ENCODE measurements at regions not wholly inside any gene's neighbourhood (a gene's known extent, or its start where the extent isn't known, plus 50 kb on each side); places are given as distances from the start of the nearest gene placed in this dataset.
A peak's percentile ranks its signal among the peaks of the same experiment; 100 is the strongest.

- H3K4me2 ChIP-seq (ENCODE audit: low read depth, low read length, poor library complexity, severe bottlenecking) = no peak overlapping the region
- H3K27me3 ChIP-seq (ENCODE audit: low read length) = no peaks in the 10 kb centered on the region
- no peaks in the 10 kb centered on the region for H3F3A ChIP-seq (ENCODE audit: insufficient read depth)
- no peak overlapping the region for H3K9ac ChIP-seq (ENCODE audit: low read length)
- H3K9me2 ChIP-seq (replicated peaks; ENCODE audit: insufficient read depth, low read length) = no peaks in the 10 kb centered on the region
- no peaks in the 10 kb centered on the region for H3K9me3 ChIP-seq (ENCODE audit: insufficient read depth, low read length)
- TF ChIP-seq, protein P1, sequence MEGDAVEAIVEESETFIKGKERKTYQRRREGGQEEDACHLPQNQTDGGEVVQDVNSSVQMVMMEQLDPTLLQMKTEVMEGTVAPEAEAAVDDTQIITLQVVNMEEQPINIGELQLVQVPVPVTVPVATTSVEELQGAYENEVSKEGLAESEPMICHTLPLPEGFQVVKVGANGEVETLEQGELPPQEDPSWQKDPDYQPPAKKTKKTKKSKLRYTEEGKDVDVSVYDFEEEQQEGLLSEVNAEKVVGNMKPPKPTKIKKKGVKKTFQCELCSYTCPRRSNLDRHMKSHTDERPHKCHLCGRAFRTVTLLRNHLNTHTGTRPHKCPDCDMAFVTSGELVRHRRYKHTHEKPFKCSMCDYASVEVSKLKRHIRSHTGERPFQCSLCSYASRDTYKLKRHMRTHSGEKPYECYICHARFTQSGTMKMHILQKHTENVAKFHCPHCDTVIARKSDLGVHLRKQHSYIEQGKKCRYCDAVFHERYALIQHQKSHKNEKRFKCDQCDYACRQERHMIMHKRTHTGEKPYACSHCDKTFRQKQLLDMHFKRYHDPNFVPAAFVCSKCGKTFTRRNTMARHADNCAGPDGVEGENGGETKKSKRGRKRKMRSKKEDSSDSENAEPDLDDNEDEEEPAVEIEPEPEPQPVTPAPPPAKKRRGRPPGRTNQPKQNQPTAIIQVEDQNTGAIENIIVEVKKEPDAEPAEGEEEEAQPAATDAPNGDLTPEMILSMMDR (IDR thresholded peaks at IDR 0.05; ENCODE audit: insufficient read depth, low read length, poor library complexity, severe bottlenecking) = no peak
- no peak for TF ChIP-seq EZH2phosphoT487 (conservative IDR thresholded peaks at IDR 0.05; ENCODE audit: low read length)
- H3K4me3 ChIP-seq (ENCODE audit: insufficient read depth, low read length, poor library complexity, severe bottlenecking) = no peak overlapping the region
- H2AFZ ChIP-seq (ENCODE audit: low read depth, low read length, severe bottlenecking) = no peak overlapping the region
- H3K79me2 ChIP-seq (ENCODE audit: insufficient read depth, low read length) = no peaks in the 10 kb centered on the region
- no peaks in the 10 kb centered on the region for H4K20me1 ChIP-seq (ENCODE audit: low read depth, low read length)
- H3K27ac ChIP-seq (ENCODE audit: low read depth, low read length) = no peak overlapping the region
- no peaks in the 10 kb centered on the region for H3K36me3 ChIP-seq (ENCODE audit: low read length)
These were observed 141.5 kb upstream of the PABPC4L start for GRCh38 chr4:134343081-134343480.

DNA sequence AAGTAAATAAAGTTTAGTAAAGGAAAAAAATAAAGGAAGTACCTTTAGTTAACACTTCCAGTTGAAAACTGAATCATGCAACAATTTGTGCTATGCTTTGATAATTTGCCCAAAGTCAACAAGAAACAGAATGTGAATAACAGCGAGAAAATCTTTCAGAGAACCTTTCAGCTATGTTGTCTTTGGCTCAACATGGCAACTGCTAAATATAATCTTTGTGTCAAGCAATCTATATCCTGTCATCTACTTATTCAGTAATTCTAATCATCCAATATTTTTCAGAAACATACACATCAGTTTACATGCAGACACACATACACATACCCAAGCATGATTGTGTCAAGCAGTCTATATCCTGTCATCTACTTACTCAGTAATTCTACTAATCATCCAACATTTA lies 136.0 kb upstream of the PABPC4L start:
- Histone ChIP-seq H3F3A (ENCODE audit: insufficient read depth) (no peaks in the 10 kb centered on the region), H3K9me2 (replicated peaks; ENCODE audit: insufficient read depth, low read length) (no peaks in the 10 kb centered on the region)
- no peak for TF ChIP-seq EZH2phosphoT487 (conservative IDR thresholded peaks at IDR 0.05; ENCODE audit: low read length)
- TF ChIP-seq, protein P1 (IDR thresholded peaks at IDR 0.05; ENCODE audit: insufficient read depth, low read length, poor library complexity, severe bottlenecking) = no peak

GRCh38 chr4:134328741-134329140 lies 127.2 kb upstream of the PABPC4L start:
- Histone ChIP-seq H3K36me3 (ENCODE audit: low read length) (no peaks in the 10 kb centered on the region), H2AFZ (ENCODE audit: low read depth, low read length, severe bottlenecking) (no peak overlapping the region), H3K4me2 (ENCODE audit: low read depth, low read length, poor library complexity, severe bottlenecking) (no peak overlapping the region), H4K20me1 (ENCODE audit: low read depth, low read length) (no peaks in the 10 kb centered on the region), H3K9me2 (replicated peaks; ENCODE audit: insufficient read depth, low read length) (no peaks in the 10 kb centered on the region), H3K9ac (ENCODE audit: low read length) (no peak overlapping the region), H3F3A (ENCODE audit: insufficient read depth) (no peaks in the 10 kb centered on the region), H3K79me2 (ENCODE audit: insufficient read depth, low read length) (no peaks in the 10 kb centered on the region), H3K4me3 (ENCODE audit: insufficient read depth, low read length, poor library complexity, severe bottlenecking) (no peak overlapping the region), H3K27ac (ENCODE audit: low read depth, low read length) (no peak overlapping the region), H3K9me3 (ENCODE audit: insufficient read depth, low read length) (no peaks in the 10 kb centered on the region), H3K27me3 (ENCODE audit: low read length) (no peaks in the 10 kb centered on the region)
- TF ChIP-seq EZH2phosphoT487 (conservative IDR thresholded peaks at IDR 0.05; ENCODE audit: low read length) = no peak
- TF ChIP-seq, protein P1 (IDR thresholded peaks at IDR 0.05; ENCODE audit: insufficient read depth, low read length, poor library complexity, severe bottlenecking) = no peak

More for the DNA sequence above, 136.0 kb upstream of the PABPC4L start:
- Histone ChIP-seq H3K9ac (ENCODE audit: low read length) (no peak overlapping the region), H3K36me3 (ENCODE audit: low read length) (no peaks in the 10 kb centered on the region), H3K4me3 (ENCODE audit: insufficient read depth, low read length, poor library complexity, severe bottlenecking) (no peak overlapping the region), H3K4me2 (ENCODE audit: low read depth, low read length, poor library complexity, severe bottlenecking) (no peak overlapping the region), H3K27me3 (ENCODE audit: low read length) (no peaks in the 10 kb centered on the region), H4K20me1 (ENCODE audit: low read depth, low read length) (no peaks in the 10 kb centered on the region), H2AFZ (ENCODE audit: low read depth, low read length, severe bottlenecking) (peak overlapping the region; percentile 84), H3K79me2 (ENCODE audit: insufficient read depth, low read length) (no peaks in the 10 kb centered on the region), H3K27ac (ENCODE audit: low read depth, low read length) (no peak overlapping the region), H3K9me3 (ENCODE audit: insufficient read depth, low read length) (no peaks in the 10 kb centered on the region)

All from SU-DHL-6 (cell line).